ENCODE measurements at regions not wholly inside any gene's neighbourhood (a gene's known extent, or its start where the extent isn't known, plus 50 kb on each side); places are given as distances from the start of the nearest gene placed in this dataset.

- no peak for DNase-seq (ENCODE audit: low read depth in 1 of 2, low spot score in 1 of 2)
- TF ChIP-seq GABPA (IDR thresholded peaks at IDR 0.05; ENCODE audit: low read depth): no peak
- TF ChIP-seq, protein P1, sequence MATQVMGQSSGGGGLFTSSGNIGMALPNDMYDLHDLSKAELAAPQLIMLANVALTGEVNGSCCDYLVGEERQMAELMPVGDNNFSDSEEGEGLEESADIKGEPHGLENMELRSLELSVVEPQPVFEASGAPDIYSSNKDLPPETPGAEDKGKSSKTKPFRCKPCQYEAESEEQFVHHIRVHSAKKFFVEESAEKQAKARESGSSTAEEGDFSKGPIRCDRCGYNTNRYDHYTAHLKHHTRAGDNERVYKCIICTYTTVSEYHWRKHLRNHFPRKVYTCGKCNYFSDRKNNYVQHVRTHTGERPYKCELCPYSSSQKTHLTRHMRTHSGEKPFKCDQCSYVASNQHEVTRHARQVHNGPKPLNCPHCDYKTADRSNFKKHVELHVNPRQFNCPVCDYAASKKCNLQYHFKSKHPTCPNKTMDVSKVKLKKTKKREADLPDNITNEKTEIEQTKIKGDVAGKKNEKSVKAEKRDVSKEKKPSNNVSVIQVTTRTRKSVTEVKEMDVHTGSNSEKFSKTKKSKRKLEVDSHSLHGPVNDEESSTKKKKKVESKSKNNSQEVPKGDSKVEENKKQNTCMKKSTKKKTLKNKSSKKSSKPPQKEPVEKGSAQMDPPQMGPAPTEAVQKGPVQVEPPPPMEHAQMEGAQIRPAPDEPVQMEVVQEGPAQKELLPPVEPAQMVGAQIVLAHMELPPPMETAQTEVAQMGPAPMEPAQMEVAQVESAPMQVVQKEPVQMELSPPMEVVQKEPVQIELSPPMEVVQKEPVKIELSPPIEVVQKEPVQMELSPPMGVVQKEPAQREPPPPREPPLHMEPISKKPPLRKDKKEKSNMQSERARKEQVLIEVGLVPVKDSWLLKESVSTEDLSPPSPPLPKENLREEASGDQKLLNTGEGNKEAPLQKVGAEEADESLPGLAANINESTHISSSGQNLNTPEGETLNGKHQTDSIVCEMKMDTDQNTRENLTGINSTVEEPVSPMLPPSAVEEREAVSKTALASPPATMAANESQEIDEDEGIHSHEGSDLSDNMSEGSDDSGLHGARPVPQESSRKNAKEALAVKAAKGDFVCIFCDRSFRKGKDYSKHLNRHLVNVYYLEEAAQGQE (IDR thresholded peaks at IDR 0.05; ENCODE audit: insufficient replicate concordance, low read depth): no peak
- TF ChIP-seq POLR2AphosphoS5 (IDR thresholded peaks at IDR 0.05; ENCODE audit: low read depth): no peak
- no peak for TF ChIP-seq SPI1 (IDR thresholded peaks at IDR 0.05; ENCODE audit: borderline replicate concordance, low read depth)
- TF ChIP-seq CTCF (IDR thresholded peaks at IDR 0.05; ENCODE audit: insufficient read depth, low read length): no peak
- no peak overlapping the region for H3K27ac ChIP-seq (replicated peaks)
- H3K27me3 ChIP-seq (ENCODE audit: insufficient read depth, poor library complexity, severe bottlenecking): peaks cover 17% of the 10 kb centered on the region
- no peak overlapping the region for H3K4me3 ChIP-seq (replicated peaks; ENCODE audit: insufficient read depth, low read length)
Measured at GRCh38 chr11:11105361-11105760, 247.5 kb upstream of the ZBED5 start.

GRCh38 chr11:11095831-11096723, 238.2 kb upstream of the ZBED5 start:
- no peak for TF ChIP-seq GABPA (IDR thresholded peaks at IDR 0.05; ENCODE audit: low read depth)
- TF ChIP-seq SPI1 (IDR thresholded peaks at IDR 0.05; ENCODE audit: borderline replicate concordance, low read depth): no peak
- no peak for TF ChIP-seq CTCF (IDR thresholded peaks at IDR 0.05; ENCODE audit: insufficient read depth, low read length)
- TF ChIP-seq, protein P1 (IDR thresholded peaks at IDR 0.05; ENCODE audit: insufficient replicate concordance, low read depth): no peak
- no peak for TF ChIP-seq POLR2AphosphoS5 (IDR thresholded peaks at IDR 0.05; ENCODE audit: low read depth)
- Histone ChIP-seq H3K27ac (replicated peaks) (no peak overlapping the region), H3K27me3 (ENCODE audit: insufficient read depth, poor library complexity, severe bottlenecking) (peaks cover 6% of the 10 kb centered on the region), H3K4me3 (replicated peaks; ENCODE audit: insufficient read depth, low read length) (no peak overlapping the region)
- no peak for DNase-seq (ENCODE audit: low read depth in 1 of 2, low spot score in 1 of 2)

- no peak for DNase-seq (ENCODE audit: low read depth in 1 of 2, low spot score in 1 of 2)
- H3K4me3 ChIP-seq (replicated peaks; ENCODE audit: insufficient read depth, low read length): no peak overlapping the region
- H3K27me3 ChIP-seq (ENCODE audit: insufficient read depth, poor library complexity, severe bottlenecking): no peaks in the 10 kb centered on the region
- TF ChIP-seq CTCF (IDR thresholded peaks at IDR 0.05; ENCODE audit: insufficient read depth, low read length) (no peak), GABPA (IDR thresholded peaks at IDR 0.05; ENCODE audit: low read depth) (no peak), SPI1 (IDR thresholded peaks at IDR 0.05; ENCODE audit: borderline replicate concordance, low read depth) (no peak), POLR2AphosphoS5 (IDR thresholded peaks at IDR 0.05; ENCODE audit: low read depth) (no peak)
- TF ChIP-seq, protein P1 (IDR thresholded peaks at IDR 0.05; ENCODE audit: insufficient replicate concordance, low read depth): no peak
- H3K27ac ChIP-seq (replicated peaks): no peak overlapping the region
Measured at GRCh38 chr11:11090495-11090894, 232.6 kb upstream of the ZBED5 start.

All from HL-60 (cell line).